SKM-1 treated with dmso at 0.1 percent for 144 hours (cell line): ENCODE measurements at regions not wholly inside any gene's neighbourhood (a gene's known extent, or its start where the extent isn't known, plus 50 kb on each side); places are given as distances from the start of the nearest gene placed in this dataset.

Experiments used
- DNase-seq: peaks from one replicate; lab custom pipeline; 2025; ENCODE audit not compliant: unreplicated experiment; lab: John Stamatoyannopoulos, UW

- no peak for DNase-seq
Measured at GRCh38 chr9:36763778-36764177, 191.1 kb downstream of the MELK start.

DNA sequence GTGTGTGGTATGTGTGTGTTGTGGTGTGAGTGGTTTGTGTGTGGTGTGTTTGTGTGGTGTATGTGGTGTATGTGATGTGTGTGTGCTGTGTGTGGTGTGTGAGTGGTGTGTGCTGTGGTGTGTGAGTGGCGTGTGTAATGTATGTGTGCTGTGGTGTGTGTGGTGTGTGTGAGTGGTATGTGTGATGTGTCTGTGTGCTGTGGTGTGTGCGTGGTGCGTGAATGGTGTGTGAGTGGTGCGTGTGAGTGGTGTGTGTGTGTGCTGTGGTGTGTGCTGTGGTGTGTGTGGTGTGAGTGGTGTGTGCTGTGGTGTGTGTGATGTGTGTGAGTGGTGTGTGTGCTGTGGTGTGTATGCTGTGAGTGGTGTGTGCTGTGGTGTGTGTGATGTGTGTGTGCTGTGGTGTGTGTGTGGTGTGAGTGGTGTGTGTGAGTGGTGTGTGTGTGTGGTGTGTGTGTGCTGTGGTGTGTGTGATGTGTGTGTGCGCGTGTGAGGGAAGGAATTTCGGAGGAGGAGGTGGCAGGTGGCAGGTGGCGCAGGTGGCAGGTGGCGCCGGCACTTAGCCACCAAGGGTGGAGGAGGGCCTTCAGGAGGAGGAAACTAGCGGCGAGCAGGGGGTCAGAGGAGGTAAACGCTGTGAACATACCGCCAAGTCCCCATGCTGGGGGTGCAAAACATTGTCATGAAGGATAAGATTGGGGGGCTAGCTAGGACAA, 191.8 kb downstream of the MELK start:
- DNase-seq: no peak

GRCh38 chr9:36765077-36765390, 192.3 kb downstream of the MELK start:
- no peak for DNase-seq

- peak; percentile 45 for DNase-seq
Measured at GRCh38 chr9:36765468-36766341, 193.0 kb downstream of the MELK start.

- no peak for DNase-seq
Measured at GRCh38 chr9:36768677-36769076, 196.0 kb downstream of the MELK start.

DNA sequence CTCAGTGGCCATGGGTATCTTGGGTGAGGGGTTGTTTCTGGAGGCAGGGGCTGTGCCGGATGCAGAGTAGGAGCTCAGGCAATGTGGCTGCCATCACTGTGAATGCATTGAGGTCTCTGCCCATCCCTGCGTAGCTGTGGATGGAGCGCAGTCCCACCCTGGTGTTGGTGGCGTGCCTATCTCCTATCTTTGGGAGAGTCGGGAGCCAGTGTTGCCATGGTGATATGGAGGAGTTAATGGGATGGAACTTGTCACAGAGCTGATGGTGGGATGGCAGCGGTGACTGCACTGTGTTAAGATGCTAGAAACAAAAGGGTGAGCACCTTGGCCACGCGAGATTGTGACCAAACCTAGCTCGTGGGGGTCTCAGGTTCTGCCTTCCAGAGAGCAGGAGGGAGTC, 197.3 kb downstream of the MELK start:
- DNase-seq: no peak

GRCh38 chr9:36772449-36773403, 200.0 kb downstream of the MELK start:
- no peak for DNase-seq

- no peak for DNase-seq
Measured at GRCh38 chr9:36778682-36779081, 206.0 kb downstream of the MELK start.

DNA sequence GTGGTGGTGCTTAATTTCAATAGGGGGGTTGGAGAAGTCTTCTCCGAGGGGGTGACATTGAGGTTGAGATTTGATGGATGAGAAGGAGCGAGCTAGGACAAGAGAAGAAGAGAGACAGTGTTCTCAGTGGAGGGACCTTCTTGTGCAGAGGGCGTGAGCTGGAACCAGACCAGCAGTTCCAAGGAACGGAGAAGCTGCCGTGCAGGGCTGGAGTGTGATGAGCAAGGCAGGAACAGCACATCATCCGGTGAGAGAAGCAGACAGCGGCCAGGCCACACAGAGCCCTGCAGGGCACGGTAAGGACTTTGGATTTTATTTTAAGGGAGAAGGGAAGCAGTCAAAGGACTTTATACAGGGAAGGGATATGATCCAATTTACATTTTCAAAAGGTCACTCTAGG, 206.9 kb downstream of the MELK start:
- no peak for DNase-seq

- DNase-seq: no peak
Measured at GRCh38 chr9:36780186-36780585, 207.5 kb downstream of the MELK start.

GRCh38 chr9:36781533-36781932, 208.8 kb downstream of the MELK start:
- no peak for DNase-seq
